ENCODE measurements at regions not wholly inside any gene's neighbourhood (a gene's known extent, or its start where the extent isn't known, plus 50 kb on each side); places are given as distances from the start of the nearest gene placed in this dataset.

- peak; percentile 10 for DNase-seq (ENCODE audit: low spot score)
These were observed 249.0 kb upstream of the PPP2R2D start for GRCh38 chr10:131651674-131652437.

- no peak for DNase-seq (ENCODE audit: low spot score)
These were observed 248.2 kb upstream of the PPP2R2D start for GRCh38 chr10:131652438-131653139.

GRCh38 chr10:131653140-131653539, 247.7 kb upstream of the PPP2R2D start:
- no peak for DNase-seq (ENCODE audit: low spot score)

GRCh38 chr10:131653554-131654470, 247.0 kb upstream of the PPP2R2D start:
- no peak for DNase-seq (ENCODE audit: low spot score)

- DNase-seq (ENCODE audit: low spot score): no peak
These were observed 246.2 kb upstream of the PPP2R2D start for GRCh38 chr10:131654471-131655087.

- no peak for DNase-seq (ENCODE audit: low spot score)
These were observed 245.5 kb upstream of the PPP2R2D start for GRCh38 chr10:131655101-131655849.

GRCh38 chr10:131656009-131656408, 244.8 kb upstream of the PPP2R2D start:
- DNase-seq (ENCODE audit: low spot score): no peak

DNA sequence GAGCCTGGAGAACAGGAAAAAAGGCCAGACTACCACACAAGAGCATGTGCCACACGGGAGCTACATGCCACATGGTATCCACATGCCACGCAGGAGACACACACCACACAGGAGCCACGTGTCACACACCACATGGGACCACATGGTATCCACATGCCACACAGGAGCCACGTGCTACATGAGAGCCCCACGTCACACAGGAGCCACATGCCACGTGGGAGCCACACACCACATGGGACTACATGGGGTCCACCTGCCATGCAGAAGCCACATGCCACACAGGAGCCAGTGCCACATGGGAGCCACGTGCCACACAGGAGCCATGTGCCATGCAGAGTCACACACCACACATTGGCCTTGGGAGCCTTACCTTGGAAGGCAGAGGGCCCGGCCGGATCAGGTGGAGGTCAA, 244.4 kb upstream of the PPP2R2D start:
- DNase-seq (ENCODE audit: low spot score): no peak

DNA sequence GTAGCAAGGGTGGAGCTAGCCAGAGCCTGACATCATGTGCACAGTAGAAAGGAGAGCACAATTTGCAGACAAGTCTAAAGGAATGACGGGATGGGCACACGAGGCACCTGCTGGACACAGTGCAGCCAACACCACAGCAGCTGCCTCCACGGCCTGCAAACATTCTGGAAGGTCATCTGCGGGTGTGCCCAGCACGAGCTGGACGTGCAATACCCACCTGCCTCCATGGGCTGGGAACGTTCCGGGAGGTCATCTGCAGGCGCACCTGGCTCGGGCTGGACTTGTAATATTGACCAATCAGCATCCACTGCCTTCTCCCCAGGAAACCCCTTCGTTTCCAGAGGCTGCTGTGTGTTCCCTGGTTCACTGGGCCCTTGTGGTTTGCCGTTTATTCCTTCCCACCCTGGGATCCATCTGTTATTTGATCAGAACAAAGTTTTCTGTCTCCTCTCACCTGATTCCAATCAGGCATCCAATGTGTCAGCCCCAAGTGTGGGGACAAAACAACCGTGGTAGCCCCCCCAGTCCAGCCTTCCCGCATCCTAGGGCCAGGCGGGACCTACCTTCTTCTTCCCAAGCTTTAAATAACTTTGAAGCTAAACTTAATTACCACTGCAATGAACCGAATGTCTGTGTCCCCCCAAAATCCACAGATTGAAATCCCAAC, 243.4 kb upstream of the PPP2R2D start:
- no peak for DNase-seq (ENCODE audit: low spot score)

- DNase-seq (ENCODE audit: low spot score): no peak
These were observed 242.8 kb upstream of the PPP2R2D start for GRCh38 chr10:131657985-131658330.

- no peak for DNase-seq (ENCODE audit: low spot score)
These were observed 242.2 kb upstream of the PPP2R2D start for GRCh38 chr10:131658476-131659110.

- DNase-seq (ENCODE audit: low spot score): no peak
These were observed 240.4 kb upstream of the PPP2R2D start for GRCh38 chr10:131660427-131660826.

DNA sequence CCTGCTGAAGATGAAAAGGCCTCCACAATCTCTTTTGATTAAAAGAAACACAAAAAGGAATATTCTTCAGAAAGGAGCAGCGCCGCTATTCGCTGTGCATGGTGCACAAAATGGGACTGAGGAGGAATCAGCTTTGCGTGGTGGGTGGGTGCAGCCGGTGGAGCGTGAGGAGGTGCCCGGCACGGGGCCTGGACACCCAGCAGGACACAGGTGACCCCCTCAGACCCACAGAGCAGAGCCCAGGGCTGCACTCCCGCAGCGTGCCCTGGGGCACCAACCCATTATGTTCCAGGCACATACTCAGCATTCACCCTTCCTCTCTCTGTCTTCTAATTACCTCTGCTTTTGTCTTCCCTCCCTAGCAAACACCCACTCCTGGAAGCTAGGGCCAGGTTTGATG, 238.0 kb upstream of the PPP2R2D start:
- DNase-seq (ENCODE audit: low spot score): no peak

DNA sequence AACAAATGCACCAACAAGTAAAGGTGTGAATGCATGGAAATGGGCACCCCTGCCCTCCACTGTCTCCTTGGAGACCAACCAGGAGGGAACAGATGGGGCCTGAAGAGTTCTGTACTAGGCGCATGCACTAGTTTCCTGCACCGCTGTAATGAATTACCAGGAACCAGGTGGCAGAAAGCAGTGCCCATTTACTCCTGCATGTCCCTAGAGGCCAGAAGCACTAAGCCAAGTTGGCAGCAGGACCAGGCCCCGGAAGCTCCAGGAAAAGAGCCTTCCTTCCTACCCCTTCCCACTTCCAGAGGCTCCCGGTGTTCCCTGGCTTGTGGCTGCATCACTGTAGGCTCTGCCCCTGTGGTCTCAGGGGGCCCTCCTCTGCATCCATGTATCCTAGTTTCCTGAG, 237.5 kb upstream of the PPP2R2D start:
- no peak for DNase-seq (ENCODE audit: low spot score)

DNA sequence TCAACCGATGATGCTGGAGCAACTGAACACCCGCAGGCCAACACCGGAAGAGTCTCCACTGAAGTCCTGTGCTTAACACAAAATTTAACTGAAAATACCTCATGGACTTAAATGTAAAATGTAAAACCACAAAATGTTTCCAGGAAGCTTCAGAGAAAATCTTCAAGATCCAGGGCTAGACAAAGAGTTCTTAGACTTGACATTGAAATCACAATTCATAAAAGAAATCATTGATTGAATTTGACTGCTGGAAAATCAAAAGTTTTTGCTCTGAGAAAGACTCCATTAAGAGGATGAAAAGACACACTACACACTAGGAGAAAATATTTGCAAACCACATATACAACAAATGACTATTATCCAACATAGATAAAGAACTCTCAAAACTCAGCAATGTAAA, 234.7 kb upstream of the PPP2R2D start:
- DNase-seq (ENCODE audit: low spot score): no peak

GRCh38 chr10:131667047-131667446, 233.8 kb upstream of the PPP2R2D start:
- no peak for DNase-seq (ENCODE audit: low spot score)

GRCh38 chr10:131667561-131667960, 233.2 kb upstream of the PPP2R2D start:
- no peak for DNase-seq (ENCODE audit: low spot score)

DNA sequence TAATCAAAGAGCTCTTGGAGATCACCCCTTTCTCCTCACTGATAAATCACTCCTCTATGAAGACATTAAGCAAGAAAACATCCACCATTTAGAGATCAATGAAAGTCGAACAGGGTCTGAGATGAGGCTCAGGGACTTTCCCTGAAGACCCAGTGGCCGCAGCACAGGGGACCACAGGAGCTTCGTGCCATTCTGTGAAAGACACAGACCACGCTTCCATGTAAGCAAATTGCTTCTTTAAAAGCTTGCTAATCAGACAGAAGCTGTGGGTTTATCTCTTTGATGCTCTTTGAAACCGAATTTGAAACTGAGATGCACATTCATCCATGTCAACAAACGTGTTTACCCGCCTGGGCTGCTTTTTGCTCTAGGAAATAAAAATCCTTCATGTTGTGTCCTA, 231.9 kb upstream of the PPP2R2D start:
- DNase-seq (ENCODE audit: low spot score): no peak

- DNase-seq (ENCODE audit: low spot score): no peak
These were observed 231.0 kb upstream of the PPP2R2D start for GRCh38 chr10:131669838-131670237.

DNA sequence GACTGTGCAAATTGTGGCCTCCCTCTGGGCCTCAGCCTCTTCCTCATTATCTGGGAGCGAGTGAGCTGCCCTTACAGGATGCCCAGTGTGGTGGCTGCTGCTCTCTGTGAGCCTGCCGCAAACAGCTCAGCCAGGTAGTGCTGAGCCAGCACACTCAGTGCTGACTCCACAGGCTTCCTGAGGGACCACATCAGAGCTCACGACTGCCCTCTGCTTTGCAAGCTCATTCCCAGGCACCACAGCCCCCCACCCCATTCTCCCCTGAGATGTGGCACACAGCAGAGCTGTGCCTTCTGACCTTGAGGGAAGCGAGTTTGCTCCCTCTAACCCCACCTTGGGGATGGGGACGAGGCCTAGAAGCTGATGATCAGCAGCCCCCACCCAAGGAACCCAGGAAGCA, 230.5 kb upstream of the PPP2R2D start:
- DNase-seq (ENCODE audit: low spot score): no peak
